Esophagus muscularis mucosa (tissue), 3 donors: ENCODE measurements at regions not wholly inside any gene's neighbourhood (a gene's known extent, or its start where the extent isn't known, plus 50 kb on each side); places are given as distances from the start of the nearest gene placed in this dataset.

ENCODE experiments used
- CTCF ChIP-seq, 3 experiments: fragments of 200-600 bp in 2 of 3; fragments of 450-650 bp in 1 of 3; sonication (generic) in 2 of 3; IDR thresholded peaks; one replicate each; pipeline ENCODE4 v1.5.1; 2017 to 2019; ENCODE audit warnings: antibody characterized with exemption in 3 of 3, mild to moderate bottlenecking in 2 of 3, moderate library complexity in 1 of 3
- POLR2A ChIP-seq: fragments of 450-650 bp; IDR thresholded peaks from one replicate; pipeline ENCODE4 v1.6.1; 2017; ENCODE audit warnings: antibody characterized with exemption, moderate library complexity, mild to moderate bottlenecking, low read depth

- no peak for TF ChIP-seq CTCF (IDR thresholded peaks at IDR 0.05)
- no peak for TF ChIP-seq POLR2A
These were observed 184.2 kb upstream of the SLC35G4 start for GRCh38 chr18:11425211-11425610.
